Sigmoid colon (tissue), 6 donors: ENCODE measurements at regions not wholly inside any gene's neighbourhood (a gene's known extent, or its start where the extent isn't known, plus 50 kb on each side); places are given as distances from the start of the nearest gene placed in this dataset.

Source experiments
- DNase-seq: peaks from one replicate; pipeline ENCODE4 v3.0.0-alpha.2; 2019
- H3K27ac ChIP-seq, 4 donors: fragments of 200-600 bp; sonication (generic); one replicate each; pipeline ENCODE4 v1.5.1; 2016 to 2019; ENCODE audit warnings: mild to moderate bottlenecking in 1 of 4
- H3K27me3 ChIP-seq, 3 donors: fragments of 200-600 bp; sonication (generic); one replicate each; pipeline ENCODE4 v1.5.1; 2019; ENCODE audit warnings: mild to moderate bottlenecking in 1 of 3
- H3K36me3 ChIP-seq, 4 donors: fragments of 200-600 bp; sonication (generic); one replicate each; pipeline ENCODE4 v1.5.1; 2016 to 2019
- H3K4me1 ChIP-seq, 4 donors: fragments of 200-600 bp; sonication (generic); one replicate each; pipeline ENCODE4 v1.5.1; 2017 to 2019
- H3K4me3 ChIP-seq, 4 donors: fragments of 200-600 bp; sonication (generic); one replicate each; pipeline ENCODE4 v1.5.1; 2017 to 2019; ENCODE audit warnings: mild to moderate bottlenecking in 2 of 4, moderate library complexity in 1 of 4
- H3K9me3 ChIP-seq, 4 donors: fragments of 200-600 bp in 3 of 4; sonication (generic) in 3 of 4; one replicate each; pipeline versions ENCODE4 v1.5.1 to v1.6.1; 2013 to 2019
- EP300 ChIP-seq, 4 donors: sonication (generic); formaldehyde crosslinking; IDR thresholded peaks; one replicate each; pipeline ENCODE4 v1.6.1; 2017; ENCODE audit warnings: antibody characterized with exemption in 4 of 4
- POLR2A ChIP-seq, 2 donors: fragments of 450-650 bp; IDR thresholded peaks; one replicate each; pipeline ENCODE4 v1.6.1; 2016; ENCODE audit warnings: antibody characterized with exemption in 2 of 2, mild to moderate bottlenecking in 2 of 2, moderate library complexity in 2 of 2
- POLR2AphosphoS5 ChIP-seq, 4 donors: sonication (generic); formaldehyde crosslinking; IDR thresholded peaks; one replicate each; pipeline ENCODE4 v1.6.1; 2017; ENCODE audit warnings: antibody characterized with exemption in 4 of 4
- WGBS, 2 donors: extraction: QIAGEN DNeasy Blood & Tissue Kit; methylation state at CpG; one replicate each; pipeline ENCODE4 v1.1.7; 2013; 5-methylcytosine and 5-hydroxymethylcytosine counted together
- intact Hi-C: fragments of 100-400 bp; cut with DNase I; formaldehyde crosslinking; loops from one replicate; pipeline ENCODE4 v1.15.1; 2023
- TF ChIP-seq, protein P1 (sequence below), 4 experiments: fragments of 450-650 bp in 3 of 4; fragments of 200-600 bp in 1 of 4; IDR thresholded peaks; one replicate each; pipeline ENCODE4 v1.5.1; 2016 to 2019; ENCODE audit warnings: antibody characterized with exemption in 4 of 4, mild to moderate bottlenecking in 3 of 4, moderate library complexity in 2 of 4
- donor health status: healthy with polysubstance abuse.
- donor health status: healthy.

DNA sequence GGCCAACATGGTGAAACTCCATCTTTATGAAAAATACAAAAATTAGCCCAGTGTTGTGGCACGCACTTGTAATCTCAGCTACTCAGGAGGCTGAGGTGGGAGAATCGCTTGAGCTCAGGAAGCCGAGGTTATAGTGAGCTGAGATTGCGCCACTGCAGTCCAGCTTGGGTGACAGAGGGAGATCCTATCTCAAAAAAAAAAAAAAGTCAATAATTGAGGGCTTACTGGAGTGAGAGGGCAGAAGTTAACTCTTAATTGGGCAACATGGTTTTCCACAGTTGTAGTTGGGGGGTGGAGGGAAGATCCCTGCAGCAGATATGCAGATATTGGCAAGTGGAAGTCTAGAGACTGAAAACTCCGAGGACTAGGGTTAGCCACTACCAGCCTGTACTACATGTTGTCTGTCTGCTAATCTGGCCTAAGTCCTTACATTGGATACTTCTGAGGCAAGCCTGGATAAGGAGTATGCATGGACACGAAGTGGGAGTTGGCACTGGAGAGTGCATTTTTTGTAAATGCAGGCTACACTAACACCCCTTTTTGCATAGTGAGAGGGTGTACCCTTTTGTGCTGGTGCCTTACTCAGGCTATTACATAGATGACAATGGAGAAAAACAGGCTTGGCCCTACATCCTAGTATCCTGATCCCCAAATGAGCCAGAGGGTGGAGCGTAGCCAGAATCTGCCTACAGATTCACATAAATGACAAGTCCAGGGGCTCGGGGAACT is 89.0 kb upstream of the NIPBL start:
- WGBS, 2 donors = 88 to 90% methylated on average over 8 of the region's 8 CpGs
- Histone ChIP-seq H3K36me3 (no peaks in the 10 kb centered on the region), H3K4me1 (no peaks in the 10 kb centered on the region), H3K27me3 (no peaks in the 10 kb centered on the region), H3K4me3 (no peak overlapping the region), H3K27ac (no peak overlapping the region), H3K9me3 (no peaks in the 10 kb centered on the region)
- intact Hi-C loops = no loop called here
- TF ChIP-seq, protein P1, sequence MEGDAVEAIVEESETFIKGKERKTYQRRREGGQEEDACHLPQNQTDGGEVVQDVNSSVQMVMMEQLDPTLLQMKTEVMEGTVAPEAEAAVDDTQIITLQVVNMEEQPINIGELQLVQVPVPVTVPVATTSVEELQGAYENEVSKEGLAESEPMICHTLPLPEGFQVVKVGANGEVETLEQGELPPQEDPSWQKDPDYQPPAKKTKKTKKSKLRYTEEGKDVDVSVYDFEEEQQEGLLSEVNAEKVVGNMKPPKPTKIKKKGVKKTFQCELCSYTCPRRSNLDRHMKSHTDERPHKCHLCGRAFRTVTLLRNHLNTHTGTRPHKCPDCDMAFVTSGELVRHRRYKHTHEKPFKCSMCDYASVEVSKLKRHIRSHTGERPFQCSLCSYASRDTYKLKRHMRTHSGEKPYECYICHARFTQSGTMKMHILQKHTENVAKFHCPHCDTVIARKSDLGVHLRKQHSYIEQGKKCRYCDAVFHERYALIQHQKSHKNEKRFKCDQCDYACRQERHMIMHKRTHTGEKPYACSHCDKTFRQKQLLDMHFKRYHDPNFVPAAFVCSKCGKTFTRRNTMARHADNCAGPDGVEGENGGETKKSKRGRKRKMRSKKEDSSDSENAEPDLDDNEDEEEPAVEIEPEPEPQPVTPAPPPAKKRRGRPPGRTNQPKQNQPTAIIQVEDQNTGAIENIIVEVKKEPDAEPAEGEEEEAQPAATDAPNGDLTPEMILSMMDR (IDR thresholded peaks at IDR 0.05) = no peak
- TF ChIP-seq POLR2A (IDR thresholded peaks at IDR 0.05) (no peak), EP300 (IDR thresholded peaks at IDR 0.05) (no peak), POLR2AphosphoS5 (IDR thresholded peaks at IDR 0.05) (no peak)
- no peak for DNase-seq

- H3K4me1 ChIP-seq = no peaks in the 10 kb centered on the region
- intact Hi-C loops = no loop called here
- no peaks in the 10 kb centered on the region for H3K27me3 ChIP-seq
- H3K9me3 ChIP-seq = no peaks in the 10 kb centered on the region
- H3K36me3 ChIP-seq = no peaks in the 10 kb centered on the region
- H3K27ac ChIP-seq = no peak overlapping the region
- TF ChIP-seq, protein P1 (IDR thresholded peaks at IDR 0.05) = no peak
- no peak for TF ChIP-seq POLR2A (IDR thresholded peaks at IDR 0.05)
- no peak for TF ChIP-seq EP300 (IDR thresholded peaks at IDR 0.05)
- no peak for DNase-seq
- 95 to 98% methylated on average over 1 of the region's 1 CpG for WGBS, 2 donors
- no peak overlapping the region for H3K4me3 ChIP-seq
Measured at GRCh38 chr5:36790847-36791246, 85.7 kb upstream of the NIPBL start.

GRCh38 chr5:36792560-36793180 is 83.9 kb upstream of the NIPBL start:
- H3K27me3 ChIP-seq = no peaks in the 10 kb centered on the region
- H3K27ac ChIP-seq = no peak overlapping the region
- H3K36me3 ChIP-seq = no peaks in the 10 kb centered on the region
- TF ChIP-seq POLR2AphosphoS5 (IDR thresholded peaks at IDR 0.05) (no peak), POLR2A (IDR thresholded peaks at IDR 0.05) (no peak), EP300 (IDR thresholded peaks at IDR 0.05) (no peak)
- TF ChIP-seq, protein P1 (IDR thresholded peaks at IDR 0.05) = no peak
- no peaks in the 10 kb centered on the region for H3K4me1 ChIP-seq
- WGBS, 2 donors = 92 to 93% methylated on average over 4 of the region's 4 CpGs
- intact Hi-C loops = no loop called here
- no peaks in the 10 kb centered on the region for H3K9me3 ChIP-seq
- no peak for DNase-seq
- H3K4me3 ChIP-seq = no peak overlapping the region

GRCh38 chr5:36795366-36795765 is 81.2 kb upstream of the NIPBL start:
- intact Hi-C loops = no loop called here
- WGBS, 2 donors = 90 to 91% methylated on average over 4 of the region's 4 CpGs
- no peak for DNase-seq
- Histone ChIP-seq H3K4me1 (no peaks in the 10 kb centered on the region), H3K9me3 (no peaks in the 10 kb centered on the region), H3K27ac (no peak overlapping the region), H3K4me3 (no peak overlapping the region), H3K27me3 (no peaks in the 10 kb centered on the region), H3K36me3 (no peaks in the 10 kb centered on the region)
- TF ChIP-seq POLR2A (IDR thresholded peaks at IDR 0.05) = no peak
- no peak for TF ChIP-seq EP300 (IDR thresholded peaks at IDR 0.05)
- TF ChIP-seq, protein P1 (IDR thresholded peaks at IDR 0.05) = no peak
- TF ChIP-seq POLR2AphosphoS5 (IDR thresholded peaks at IDR 0.05) = no peak
